GM12892 (cell line): ENCODE measurements at regions not wholly inside any gene's neighbourhood (a gene's known extent, or its start where the extent isn't known, plus 50 kb on each side); places are given as distances from the start of the nearest gene placed in this dataset.

ENCODE experiments used
- DNase-seq: peaks from one replicate; pipeline ENCODE4 v3.0.0; 2011; ENCODE audit not compliant: insufficient read length
- FAIRE-seq: peaks from 2 replicates; lab custom pipeline; 2011; peaks lifted over from hg19 to GRCh38; lab: Jason Lieb, UNC
- POLR2A ChIP-seq: IDR thresholded peaks from 2 replicates; pipeline ENCODE4 v1.6.1; 2011; ENCODE audit warnings: low read depth, low read length, control low read depth
- POLR2AphosphoS5 ChIP-seq: IDR thresholded peaks from 2 replicates; pipeline ENCODE4 v1.6.1; 2011; ENCODE audit warnings: low read depth, low read length, control low read depth
- TAF1 ChIP-seq: IDR thresholded peaks from 2 replicates; pipeline ENCODE4 v1.6.1; 2011; ENCODE audit warnings: low read depth, mild to moderate bottlenecking, control low read depth, low read length, borderline replicate concordance

DNA sequence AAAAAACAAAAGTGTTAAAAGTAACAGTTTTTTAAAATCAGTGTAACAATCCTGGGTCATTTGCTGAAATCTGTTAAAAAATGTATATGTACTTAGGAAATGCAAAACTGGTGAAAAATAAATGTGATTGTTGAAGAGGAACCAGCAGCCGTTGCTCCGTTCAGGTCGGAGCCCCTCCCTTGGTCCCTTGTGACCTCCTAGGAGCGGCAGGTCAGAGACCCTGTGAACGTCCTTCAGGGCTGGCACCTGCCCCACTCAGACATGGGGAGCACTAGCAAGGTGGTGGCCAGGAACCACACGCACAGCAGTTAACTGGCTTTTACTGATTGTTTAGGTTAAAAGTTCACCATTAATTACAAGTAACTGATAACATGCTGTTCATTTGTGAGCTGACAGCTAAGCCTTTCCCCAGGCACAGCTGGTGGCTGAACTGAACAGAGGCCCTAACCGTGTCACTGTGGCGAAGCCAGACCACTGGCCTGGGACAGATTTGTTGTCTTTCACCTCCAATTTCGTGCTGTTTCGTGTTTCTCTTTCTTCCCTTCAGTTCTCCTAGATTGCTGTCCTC, 159.2 kb upstream of the ALKAL2 start:
- TF ChIP-seq POLR2AphosphoS5 (no peak), POLR2A (no peak), TAF1 (no peak)
- DNase-seq (no peak), FAIRE-seq (no peak)

DNA sequence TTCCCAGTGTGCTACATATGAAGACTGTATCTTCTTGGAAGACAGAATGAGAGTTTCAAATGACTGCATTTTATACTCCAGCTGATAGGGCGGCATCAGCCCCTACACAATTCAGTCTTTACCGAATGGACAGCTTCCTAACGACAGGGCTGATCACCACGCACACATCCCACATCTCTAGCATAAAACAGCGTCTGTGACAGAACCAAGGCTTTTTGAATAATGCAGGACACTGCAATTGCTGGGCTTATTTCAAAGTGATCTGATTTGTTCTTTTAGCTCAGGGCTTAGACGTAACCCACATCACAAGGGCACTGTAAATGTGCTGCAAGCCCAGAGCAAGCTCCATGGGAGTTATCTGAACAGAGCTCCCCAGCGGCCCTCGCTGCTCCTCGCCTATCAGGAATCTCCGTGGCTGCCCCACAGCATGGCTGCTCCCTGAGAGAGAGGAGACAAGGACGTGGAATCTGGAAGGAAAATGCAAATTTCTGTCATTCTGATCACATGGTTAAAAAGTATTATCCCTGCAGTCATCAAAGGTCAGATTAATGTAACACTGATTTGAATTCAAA, 158.5 kb upstream of the ALKAL2 start:
- FAIRE-seq (no peak), DNase-seq (no peak)
- TF ChIP-seq TAF1 (no peak), POLR2AphosphoS5 (no peak), POLR2A (no peak)

DNA sequence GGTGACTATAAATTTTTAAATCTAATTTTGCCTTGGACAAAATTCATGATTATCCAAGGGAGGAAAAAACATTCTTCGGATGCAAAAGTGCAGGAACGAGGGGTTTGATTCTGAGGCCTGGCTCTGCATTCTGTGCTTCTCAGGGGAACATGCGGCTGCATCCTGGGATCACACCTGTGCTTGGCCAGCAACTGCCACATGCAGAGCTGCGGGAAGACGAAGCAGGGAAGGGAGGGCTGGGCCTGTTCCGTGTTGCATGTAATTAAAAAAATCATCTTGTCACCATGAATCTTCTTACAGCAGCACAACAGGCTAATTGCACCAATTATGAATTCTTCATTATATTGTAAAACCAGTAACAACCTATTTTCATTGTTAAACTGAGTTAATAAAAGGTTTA, 158.0 kb upstream of the ALKAL2 start:
- DNase-seq (no peak), FAIRE-seq (no peak)
- TF ChIP-seq TAF1 = no peak

DNA sequence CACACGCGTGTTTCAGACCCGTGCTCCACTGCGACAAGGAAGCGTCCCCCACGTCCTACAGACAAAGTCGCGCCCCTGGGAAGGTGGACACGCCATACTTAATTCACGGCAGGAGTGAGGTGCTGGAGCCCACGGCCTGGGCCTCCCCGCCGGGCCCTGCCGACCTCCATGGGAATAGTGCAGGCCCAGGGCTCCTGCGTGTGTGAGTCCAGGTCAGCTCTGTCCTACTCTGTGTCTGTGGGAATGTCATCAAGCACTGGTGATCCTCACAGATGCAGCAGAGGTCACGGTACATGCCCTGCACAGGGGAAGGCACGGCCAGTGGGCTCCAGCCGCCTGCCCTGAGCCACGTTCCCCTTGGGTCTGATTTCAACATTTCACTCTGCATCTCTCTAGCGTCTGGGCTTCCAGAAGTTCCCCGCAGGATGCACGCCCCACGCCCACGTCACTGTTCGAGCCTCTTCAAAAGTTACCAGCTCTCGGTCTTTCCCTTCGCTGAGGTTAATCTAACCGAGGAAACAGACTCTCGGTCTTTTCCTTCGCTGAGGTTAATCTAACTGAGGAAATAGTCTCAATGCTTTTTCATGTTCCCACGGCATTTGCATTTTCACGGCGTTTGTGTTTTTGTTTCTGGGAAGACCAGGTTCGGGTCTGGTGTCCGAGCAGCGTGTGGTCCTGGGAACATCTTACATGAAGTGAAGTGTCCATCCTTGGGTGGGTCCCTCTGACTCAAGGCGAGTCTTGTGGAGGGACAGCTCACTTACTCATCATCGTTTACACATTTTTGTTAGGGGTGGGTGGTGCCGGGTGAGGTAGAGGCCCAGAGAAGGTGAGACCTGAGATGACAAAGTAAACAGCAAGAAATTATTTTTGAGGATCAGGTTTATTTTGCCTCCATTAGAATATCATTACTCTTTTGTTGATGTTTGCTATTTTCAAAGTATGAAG, 157.3 kb upstream of the ALKAL2 start:
- FAIRE-seq (no peak), DNase-seq (no peak)
- no peak for TF ChIP-seq POLR2A

DNA sequence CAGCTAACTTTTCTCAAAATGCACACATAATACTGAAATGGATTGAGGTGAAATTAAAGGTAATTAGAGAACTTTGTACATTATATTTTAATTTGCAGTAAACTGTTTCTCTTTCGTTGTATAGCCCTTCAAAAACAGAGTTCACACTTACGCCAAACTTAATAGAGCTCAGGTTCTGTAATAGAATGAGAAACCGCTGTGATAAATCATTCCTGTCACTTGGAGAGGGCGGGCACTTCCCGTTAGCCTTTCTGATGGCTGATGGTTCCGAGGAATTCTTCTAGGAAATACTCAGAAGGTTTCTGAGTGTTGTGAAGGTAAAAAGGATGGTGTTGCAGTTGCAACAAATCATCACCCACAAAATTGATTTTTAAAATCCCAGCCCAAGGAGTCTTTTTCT, 155.8 kb upstream of the ALKAL2 start:
- FAIRE-seq = no peak
- no peak for TF ChIP-seq TAF1
- no peak for TF ChIP-seq POLR2AphosphoS5
- no peak for TF ChIP-seq POLR2A
- no peak for DNase-seq

DNA sequence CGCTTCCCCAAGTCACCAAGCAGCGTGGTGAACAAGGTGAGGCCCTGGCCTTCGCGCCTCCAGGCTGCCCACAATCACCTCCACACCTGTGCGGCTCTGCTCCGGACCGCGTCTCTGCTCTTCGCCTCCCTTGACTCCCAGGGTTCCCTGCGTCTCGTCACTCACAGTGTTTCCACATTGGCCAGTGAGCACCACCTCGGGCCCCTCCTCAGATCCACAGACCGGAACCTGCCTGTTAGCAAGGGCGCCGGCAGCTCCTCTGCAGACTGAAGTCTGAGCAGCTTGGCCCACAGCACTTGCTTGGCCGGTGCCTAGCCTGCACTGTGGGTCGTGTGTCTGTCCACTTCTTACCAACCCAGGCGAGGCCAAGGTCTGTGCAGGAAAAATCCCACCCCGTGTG, 155.3 kb upstream of the ALKAL2 start:
- DNase-seq (no peak), FAIRE-seq (no peak)
- TF ChIP-seq TAF1 (no peak), POLR2A (no peak), POLR2AphosphoS5 (no peak)

DNA sequence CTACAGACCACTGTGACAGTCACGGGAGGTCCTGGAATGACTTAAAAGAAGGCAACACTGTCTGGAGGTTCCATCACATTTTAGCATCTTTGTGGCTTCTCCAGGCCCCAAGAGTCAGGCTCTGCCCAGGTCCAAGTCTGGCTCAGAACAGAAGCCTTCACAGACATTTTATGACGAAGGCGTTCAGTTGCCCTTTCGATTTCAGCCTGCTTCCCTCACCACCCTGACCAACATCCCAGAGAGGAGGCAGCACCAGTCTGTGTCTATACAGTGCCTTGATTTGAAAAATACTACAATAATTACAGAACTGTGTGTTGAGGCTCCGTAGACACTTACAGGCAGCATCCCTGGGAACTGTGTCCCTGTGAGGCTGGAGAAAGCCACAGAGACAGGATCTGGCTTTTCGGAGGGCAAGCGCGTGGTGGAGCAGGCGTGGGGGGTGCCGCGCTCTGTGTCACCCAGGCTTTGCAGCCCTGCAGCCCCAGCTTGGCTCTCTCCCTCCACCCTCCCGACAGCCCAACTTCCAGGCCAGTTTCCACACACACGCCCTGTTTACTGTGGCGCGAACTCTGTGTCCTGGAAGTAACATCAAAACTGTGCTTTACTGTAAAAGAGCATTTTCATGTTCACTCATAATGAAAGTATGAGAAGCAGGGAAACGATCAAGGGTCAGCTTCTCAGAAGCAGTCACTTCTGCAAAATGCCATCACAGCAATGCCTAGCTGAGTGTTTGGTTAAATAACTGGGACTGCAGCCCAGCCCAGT, 153.5 kb upstream of the ALKAL2 start:
- FAIRE-seq = no peak
- TF ChIP-seq TAF1 (no peak), POLR2AphosphoS5 (no peak), POLR2A (no peak)
- DNase-seq = no peak

DNA sequence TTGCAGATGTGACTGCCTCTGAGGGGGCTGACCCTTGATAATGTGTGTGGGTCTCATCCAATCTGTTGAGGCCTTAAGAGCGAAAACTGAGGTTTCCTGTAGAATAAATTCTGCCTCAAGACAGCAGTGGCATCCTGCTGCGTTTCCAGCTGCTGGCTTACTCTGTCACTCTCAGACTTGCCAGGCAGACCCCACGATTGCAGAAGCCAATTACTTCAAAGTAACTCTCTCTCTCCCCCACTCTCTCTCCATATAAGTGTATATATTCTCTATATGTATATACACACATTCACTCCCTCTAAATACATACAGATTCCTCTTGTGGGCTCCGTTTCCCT, 152.5 kb upstream of the ALKAL2 start:
- no peak for FAIRE-seq

DNA sequence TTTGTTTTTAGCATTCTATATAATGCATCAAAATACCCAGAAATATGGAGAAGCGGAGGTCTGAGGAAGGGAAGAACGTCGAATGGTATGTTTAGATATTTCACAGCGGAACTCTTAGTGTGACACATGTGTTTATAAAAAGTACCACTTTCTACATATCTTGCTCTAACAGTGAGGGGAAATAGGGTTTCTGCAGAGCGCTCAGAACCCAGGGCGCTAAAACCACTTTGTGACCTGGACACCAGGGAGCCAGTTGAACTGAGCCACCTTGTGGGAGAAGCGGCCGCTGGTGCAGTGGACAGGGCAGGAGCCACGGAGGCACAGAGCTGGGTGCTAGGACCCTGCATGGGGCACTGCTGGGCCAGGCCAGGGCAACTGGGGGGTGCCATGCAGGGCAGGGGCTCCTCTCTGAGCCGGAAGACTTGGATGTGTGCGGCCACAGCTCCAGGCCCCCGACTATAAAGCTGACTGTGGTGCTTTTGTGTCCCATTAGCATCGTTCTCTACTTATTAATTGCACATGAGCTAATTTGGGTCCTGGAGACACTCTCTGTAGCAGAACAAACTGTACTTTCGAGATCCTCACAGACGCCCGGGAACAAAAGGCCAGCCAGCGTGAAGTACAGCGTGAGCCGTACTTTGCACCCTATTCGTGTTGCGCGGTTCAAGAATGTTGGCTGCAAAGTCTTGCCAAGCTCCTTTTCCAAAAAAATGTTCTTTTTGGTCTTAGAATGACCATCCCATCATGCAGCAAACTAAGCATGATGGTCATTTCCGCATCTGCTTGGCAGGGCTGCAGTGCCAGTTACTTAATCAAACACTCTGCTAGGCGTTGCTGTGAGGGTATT, 151.9 kb upstream of the ALKAL2 start:
- FAIRE-seq (no peak), DNase-seq (no peak)
- no peak for TF ChIP-seq POLR2AphosphoS5
- no peak for TF ChIP-seq TAF1
- no peak for TF ChIP-seq POLR2A

More for the DNA sequence above, 152.5 kb upstream of the ALKAL2 start:
- no peak for DNase-seq
- no peak for TF ChIP-seq POLR2AphosphoS5
- no peak for TF ChIP-seq TAF1
- no peak for TF ChIP-seq POLR2A

DNA sequence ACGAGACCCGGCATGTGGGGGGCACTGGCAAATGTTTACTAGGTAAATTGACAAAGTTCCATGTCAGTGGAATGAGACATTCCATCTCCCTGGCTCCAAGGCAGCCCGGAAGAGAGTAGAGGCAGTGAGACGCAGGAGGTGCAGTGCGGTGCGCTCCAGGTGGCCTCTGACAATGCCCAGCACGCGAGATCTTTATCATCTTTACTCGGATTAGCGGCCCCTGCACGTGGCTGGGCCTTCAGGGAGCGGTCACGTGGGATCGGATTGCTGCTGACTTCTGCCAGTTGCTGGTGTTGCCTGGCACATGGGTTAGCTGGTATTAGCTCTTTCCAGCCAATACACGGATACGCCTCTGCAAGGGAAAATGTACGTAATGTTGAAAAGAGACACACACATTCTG, 151.2 kb upstream of the ALKAL2 start:
- TF ChIP-seq TAF1 (no peak), POLR2A (no peak), POLR2AphosphoS5 (no peak)
- FAIRE-seq (no peak), DNase-seq (no peak)

DNA sequence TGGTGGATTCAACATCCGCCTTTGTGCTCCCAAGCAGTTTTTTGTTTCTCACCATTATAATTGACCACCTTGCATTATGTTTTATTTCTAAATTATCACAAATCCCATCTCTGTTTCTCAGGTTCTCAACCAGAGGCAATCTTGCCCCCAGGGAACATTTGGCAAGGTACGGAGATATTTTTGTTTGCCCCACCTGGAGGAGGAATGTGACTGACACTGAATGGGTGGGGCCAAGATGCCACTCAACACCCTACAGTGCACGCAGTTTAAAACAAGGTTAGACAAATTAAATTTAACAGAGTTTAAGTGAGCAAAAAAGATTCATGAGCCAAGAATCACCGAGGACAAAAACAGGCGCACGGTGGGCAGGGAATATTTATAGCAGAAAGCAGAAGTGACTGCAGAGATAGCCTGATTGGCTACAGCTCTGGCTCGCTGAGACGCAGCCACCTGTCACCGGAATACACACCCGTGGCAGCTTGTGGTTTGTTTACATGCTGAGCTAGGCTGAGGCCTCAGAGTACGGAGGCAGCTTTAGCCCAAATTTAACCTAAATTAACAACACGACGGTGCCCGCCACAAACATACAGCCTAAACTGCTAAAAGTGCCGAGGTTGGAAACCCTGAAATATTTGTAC, 150.0 kb upstream of the ALKAL2 start:
- FAIRE-seq (peak; percentile 27), DNase-seq (peak; percentile 43)
- no peak for TF ChIP-seq POLR2A
- no peak for TF ChIP-seq TAF1
- no peak for TF ChIP-seq POLR2AphosphoS5
